Epithelial cell of prostate (primary cell): ENCODE measurements at regions not wholly inside any gene's neighbourhood (a gene's known extent, or its start where the extent isn't known, plus 50 kb on each side); places are given as distances from the start of the nearest gene placed in this dataset.

Source experiments
- DNase-seq: peaks from one replicate; pipeline ENCODE4 v3.0.0-alpha.2; 2011; ENCODE audit warnings: low read depth, low spot score
- H3K27ac ChIP-seq: fragments of 450-650 bp; 2 replicates; pipeline ENCODE4 v1.5.1; 2017; ENCODE audit warnings: mild to moderate bottlenecking

DNA sequence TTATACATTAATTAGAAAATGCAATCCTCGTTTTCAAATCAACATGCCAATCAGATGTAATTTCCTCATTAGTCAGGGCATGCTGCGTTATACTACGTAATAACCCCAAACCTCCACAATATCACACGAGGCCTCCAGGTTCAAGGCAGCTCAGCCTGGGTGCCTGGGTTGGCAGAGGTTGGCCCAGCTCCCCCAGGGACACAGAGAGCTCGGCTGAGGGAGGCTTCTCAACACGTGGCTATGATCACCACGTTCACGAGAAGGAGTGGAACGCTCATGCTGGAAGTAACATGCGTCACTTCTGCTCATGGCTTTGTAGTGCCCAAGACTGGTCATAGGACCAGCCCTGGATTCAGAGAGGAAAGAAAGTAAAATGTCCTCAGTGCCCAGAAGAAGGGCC, 144.9 kb upstream of the SOX1 start:
- H3K27ac ChIP-seq, result no peak overlapping the region
- DNase-seq, result no peak

DNA sequence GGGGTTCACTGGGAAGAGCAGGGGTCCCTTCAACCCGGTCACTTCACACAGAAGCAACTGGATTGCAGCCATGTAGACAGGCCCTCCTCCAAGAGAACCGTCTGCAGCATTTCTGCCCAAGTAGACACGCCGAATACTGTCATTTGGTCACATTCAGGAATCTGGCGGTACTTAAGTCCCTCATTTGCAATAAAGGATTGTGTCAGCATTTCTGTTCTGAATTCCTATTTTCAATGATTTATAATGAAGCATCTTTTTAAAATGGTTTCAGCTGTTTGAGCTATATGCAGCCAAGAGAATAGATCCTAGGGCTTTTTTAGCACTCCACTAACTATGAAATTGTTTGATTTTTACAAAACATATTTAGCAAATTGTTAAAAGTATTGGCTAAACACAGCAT, 143.5 kb upstream of the SOX1 start:
- no peak overlapping the region for H3K27ac ChIP-seq
- DNase-seq, result no peak

DNA sequence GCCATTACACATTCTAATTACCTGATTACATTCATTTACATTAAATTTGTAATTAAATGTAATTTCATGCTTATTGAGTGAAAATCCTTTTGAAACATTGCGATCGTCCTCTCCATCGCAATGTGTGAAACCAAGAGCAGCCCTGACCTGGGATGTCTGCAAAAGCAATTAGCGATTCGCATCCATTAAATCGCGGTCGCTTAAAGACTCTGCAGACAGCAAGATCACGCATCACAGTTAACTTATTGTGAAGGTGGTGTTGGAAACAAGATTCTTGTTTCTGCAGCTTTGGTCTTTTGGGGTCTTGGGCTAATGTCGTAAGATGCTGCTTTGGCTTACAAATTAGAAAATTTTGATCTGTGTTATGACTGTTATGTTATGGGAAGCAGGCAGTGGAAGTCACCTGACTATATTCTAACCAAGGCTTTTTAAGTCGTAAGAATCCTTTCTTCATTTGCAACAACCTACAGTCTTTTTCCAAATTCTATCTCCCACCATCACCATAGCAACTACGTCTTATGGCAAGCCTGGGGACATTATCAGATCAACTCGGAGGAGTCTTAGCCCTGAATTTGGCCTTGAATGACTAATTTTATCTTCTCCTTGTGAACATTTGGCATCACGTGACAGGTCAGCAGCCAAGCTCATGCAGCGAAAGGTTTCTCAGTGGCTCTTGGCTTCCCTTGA, 142.8 kb upstream of the SOX1 start:
- no peak overlapping the region for H3K27ac ChIP-seq
- DNase-seq, result no peak

DNA sequence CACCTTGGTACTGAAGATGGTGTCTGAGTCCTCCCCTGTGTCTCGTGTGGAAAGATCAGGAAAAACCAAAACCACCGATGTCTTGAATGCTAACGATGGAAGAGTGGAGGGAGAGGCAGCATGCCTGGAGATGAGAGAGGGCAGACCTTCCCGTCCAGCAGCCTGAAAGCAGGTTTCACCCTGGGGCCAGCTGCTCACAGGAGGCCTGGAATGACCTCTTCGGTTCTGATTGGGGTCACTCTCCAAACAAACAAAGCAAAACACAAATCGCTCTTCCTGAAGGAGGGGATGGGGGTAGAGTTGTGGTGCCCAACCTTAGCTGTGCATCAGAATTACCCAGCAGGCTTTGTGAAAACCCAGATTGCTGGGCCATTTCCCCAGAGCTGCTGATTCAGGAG, 142.3 kb upstream of the SOX1 start:
- H3K27ac ChIP-seq, result no peak overlapping the region
- DNase-seq, result no peak

DNA sequence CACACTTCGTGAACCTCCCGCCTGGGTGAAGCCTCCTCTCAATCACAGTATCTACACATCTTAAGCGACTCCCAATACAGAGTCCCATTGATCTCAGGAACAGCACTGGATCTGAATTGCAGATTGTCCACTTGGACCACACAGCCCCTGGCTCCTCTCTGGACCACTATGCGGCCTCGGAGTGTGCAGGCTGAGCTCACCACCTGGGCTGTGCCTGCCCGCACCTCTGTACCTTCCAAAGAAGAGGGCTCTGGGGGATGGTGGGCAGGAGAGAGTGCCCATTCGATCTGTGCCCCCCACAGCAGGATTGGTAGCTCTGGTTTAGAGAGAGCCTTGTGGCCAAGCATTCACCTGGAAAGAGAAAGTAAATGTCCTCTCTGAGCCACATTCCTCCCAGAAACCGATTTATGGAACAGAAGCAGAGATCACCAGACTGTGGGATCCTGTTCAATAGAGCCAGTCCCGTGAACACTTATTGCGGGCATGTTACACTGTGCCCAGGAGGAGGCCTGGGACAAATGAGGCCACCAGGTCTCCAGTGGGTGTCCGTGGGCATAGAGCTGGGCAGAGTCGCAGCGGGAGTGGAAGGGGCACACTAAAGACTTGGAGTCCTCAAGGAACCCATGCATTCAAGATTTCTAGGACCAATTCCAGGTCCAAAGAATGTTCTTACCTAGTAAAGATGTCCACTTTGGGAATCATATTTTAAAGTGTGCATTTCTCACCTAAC, 141.6 kb upstream of the SOX1 start:
- no peak overlapping the region for H3K27ac ChIP-seq
- DNase-seq, result no peak

DNA sequence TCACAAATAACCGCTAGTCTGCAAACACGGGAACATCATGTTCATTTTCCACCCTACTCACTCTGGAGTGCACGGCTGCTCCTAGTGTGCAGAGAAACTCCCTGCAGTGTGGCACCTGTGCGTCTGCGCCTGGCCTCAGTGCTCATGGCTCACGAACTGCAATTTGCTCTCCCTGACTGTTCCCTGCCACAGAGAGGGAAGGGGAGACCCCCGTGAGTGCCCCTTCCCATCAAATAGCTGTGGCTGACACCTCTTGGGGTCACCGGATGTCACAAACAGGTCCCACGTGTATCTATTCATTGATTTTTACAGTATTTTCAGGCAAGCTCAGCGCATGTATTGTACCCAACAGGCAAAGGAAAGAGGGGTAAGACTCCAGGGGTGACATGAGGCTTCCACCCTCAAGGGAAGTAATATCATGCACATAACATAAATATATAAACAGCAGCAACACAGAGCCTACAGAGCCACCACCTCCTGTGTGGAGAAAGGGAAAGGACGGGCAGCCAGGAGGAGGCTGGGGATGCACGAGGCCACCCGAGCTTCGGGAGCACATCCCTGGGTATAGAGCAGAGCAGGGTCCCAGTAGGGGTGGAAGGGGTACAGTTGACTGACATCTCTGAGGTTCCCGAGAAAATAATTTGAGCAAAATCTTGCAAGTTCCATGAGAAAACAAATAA, 140.3 kb upstream of the SOX1 start:
- H3K27ac ChIP-seq, result no peak overlapping the region
- DNase-seq, result no peak

DNA sequence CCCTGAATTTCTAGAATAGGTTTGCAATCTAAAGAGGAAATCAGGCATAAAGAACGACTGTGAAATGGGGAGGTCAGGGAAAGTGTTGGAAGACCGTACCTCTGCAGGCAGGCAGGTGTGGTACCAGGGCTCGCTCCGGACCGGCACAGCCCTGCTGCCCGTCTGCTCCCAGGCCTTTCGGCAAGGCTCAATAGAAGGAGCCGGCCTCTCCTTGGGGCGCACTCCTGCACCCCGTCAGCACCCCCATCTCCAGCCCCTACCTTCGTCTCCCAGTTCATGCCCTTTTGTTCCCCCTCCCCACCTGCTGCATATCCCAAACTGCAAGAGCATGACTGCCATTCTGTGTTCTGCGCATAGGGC, 139.8 kb upstream of the SOX1 start:
- DNase-seq, result no peak
- no peak overlapping the region for H3K27ac ChIP-seq

DNA sequence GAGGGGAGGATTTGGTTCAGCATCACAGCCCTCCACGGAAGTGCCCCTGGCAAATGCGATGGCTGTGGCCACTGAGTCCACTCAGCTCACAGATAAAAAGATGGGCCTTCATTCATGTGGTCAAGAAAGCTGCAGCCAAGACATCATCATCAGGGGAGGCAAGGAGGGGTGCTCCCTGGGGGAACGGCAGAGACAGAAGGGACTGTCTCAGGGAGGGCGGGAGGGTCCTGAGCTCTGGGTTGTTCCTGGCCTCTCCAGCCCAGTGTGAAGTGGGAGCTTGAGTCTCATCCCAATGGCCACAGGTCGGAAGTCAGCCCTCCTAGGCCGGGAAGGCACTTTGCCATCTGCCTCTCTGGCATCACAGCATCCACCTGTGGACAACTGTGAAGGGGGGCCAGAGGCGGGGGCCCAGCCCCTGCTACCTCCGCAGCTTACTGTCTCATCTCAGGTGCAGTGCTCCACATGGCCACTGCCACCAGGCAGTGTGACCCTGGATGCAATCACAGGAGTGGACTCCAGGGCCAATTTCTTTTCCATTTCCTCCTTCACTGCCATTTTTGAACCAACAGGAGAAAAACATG, 137.8 kb upstream of the SOX1 start:
- DNase-seq, result no peak
- H3K27ac ChIP-seq, result no peak overlapping the region

DNA sequence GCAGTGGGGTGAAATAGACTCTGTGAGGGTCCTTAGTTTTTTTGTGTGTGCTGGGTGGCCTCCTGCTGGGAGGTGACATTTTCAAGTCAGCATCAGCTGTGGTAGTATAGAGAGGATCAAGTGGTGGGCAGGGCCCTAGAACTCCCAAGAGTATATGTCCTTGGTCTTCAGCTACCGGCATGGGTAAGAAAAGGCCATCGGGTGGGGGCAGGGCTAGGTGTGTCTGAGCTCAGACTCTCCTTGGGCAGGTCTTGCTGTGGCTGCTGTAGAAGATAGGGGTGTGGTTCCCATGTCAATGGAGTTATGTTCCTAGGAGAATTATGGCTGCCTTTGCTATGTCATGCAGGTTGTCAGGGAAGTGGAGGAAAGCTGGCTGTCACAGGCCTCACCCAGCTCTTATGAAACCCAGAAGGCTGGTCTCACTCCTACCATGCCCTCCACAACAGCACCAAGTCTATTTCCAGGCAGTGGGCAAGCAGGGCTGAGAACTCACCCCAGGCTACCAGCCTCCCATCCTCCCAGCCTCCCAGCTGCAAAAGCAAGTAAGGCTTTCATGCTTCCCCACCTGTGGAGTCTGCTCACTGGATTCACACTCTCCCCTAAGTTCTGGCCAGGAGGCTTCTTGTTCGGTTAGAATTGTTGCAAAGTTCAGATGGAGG, 130.6 kb upstream of the SOX1 start:
- no peak for DNase-seq
- H3K27ac ChIP-seq, result no peak overlapping the region

DNA sequence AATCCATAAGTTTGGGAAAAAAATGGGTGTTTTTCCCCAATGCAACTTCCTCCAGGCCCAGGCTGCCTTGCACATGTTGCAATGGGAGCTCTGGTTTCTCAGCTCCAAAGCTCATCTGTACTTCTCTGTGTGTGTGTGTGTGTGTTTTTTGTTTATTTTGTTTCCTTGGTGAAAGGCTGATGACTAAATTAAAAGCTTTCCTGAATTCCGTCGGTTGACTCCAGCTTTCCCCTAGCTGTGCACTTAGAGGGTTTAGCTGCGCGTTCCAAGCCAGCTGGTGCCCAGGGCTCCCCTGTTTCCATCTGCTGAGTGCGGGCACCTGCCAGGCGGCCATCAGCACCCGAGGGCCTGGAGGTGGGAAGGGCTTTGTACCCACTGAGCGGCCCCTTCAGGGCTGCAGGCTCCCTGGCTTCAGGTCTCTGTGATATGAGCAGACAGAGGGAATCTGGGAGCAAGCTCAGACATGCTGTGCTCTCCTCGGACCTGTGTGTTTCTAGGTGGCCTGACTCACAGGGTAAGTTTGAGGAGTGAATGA, 129.1 kb upstream of the SOX1 start:
- H3K27ac ChIP-seq, result no peak overlapping the region
- peak; percentile 50 for DNase-seq

DNA sequence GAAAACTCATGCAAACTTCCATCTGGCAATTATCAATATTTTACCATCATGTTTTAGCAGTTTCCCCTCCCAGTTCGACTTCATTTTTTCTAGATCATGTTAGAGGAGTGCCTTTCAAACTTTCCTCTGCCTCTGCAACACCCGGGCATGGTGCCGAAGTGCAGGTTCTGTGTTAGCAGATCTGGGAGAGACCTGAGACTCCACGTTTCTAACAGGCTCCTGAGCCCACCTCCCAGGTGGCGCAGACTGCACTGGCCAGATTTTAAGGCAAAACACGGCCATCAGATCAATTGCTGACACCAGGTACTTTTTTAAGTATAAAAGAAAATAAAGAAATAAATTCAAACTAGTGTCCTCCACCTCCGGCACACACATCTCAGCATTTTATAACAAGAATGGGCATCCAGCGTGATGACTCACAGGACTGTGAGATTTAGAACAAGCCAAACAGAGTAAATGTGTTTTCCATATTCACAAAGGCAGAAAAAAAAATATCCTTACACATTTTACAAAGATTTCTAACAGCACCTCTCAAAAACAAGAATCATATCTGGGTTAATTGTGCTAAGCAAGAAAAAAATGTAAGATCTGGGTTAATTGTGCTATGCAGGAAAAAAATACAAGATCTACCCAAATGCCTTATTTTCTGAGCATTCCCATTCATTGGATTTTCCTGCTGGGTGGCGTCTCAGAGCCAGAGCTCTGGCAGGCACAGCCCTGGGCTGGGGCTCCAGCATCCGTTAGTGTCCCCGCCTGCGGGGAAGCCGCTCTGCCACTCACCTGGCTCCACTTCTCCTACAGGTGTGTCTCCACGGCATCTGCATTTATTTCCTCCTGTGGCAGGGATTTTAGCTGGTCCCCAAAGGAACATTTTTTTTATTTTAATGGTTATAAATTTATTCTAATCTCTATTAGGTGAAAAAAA, 127.9 kb upstream of the SOX1 start:
- H3K27ac ChIP-seq, result no peak overlapping the region
- DNase-seq, result no peak

DNA sequence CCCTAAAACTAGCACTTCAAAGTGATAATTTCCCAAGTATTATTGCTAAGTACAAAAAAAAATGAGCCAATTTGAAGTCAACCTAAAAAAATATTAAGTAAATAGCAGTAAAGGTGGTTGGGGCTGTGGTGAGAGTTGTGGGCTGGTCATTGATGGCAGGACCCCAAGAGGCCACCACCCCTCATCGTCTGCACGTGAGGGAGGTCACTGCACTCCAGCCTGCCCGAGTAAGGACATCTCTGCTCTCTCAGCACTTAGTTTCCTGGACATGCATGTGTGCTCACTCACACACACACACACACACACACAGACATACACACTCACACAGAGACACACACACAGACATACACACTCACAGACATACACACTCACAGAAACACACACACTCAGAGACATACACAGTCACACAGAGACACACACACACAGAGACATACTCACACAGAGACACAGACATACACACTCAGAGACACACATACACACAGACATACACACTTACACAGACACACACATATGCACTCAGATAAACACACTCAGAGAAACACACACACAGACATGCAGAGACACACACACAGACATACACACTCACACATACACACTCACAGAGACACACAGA, 127.2 kb upstream of the SOX1 start:
- no peak overlapping the region for H3K27ac ChIP-seq
- DNase-seq, result no peak

DNA sequence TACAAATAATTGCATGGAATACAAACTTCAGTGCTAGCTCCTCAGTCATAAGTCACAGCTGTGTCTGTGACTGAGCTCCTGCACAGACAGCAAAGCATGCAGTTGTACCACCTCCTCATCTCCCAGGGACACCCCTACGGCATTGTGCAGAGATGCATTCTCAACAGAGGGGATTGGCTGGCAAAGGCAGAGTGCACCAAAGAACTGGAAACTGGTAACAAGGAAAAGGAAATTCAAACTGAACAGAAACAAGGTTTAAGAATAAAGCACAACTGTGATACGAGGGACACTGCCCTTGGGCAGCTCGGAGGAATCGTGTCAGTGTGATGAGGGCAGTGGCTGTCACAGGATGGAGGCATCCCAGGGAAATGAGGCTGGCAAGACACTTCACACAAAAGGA, 126.1 kb upstream of the SOX1 start:
- H3K27ac ChIP-seq, result no peak overlapping the region
- no peak for DNase-seq

DNA sequence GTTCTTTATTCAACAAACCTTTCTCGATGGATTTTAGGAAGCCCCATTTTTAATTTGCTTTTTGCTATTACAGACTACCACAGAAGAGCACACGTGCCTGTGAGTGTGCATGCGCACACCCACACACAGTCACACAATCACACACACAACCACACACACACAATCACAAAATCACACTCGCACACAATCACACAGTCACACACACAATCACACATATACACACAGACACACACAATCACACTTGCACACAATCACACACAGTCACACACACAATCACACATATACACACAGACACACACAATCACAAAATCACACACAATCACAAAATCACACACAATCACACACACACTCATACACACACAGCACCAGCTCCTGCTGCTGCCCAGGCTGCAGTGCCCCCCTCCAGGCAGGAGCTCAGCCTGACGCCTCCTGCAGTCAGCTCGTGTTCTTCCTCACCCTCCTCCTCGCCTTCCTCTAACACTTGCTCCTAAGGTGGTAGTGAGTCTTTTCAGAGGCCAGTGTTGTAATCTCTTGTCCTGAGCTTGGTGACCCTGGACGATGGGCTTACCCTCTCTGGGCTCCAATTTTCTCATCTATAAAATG, 125.0 kb upstream of the SOX1 start:
- no peak for DNase-seq

DNA sequence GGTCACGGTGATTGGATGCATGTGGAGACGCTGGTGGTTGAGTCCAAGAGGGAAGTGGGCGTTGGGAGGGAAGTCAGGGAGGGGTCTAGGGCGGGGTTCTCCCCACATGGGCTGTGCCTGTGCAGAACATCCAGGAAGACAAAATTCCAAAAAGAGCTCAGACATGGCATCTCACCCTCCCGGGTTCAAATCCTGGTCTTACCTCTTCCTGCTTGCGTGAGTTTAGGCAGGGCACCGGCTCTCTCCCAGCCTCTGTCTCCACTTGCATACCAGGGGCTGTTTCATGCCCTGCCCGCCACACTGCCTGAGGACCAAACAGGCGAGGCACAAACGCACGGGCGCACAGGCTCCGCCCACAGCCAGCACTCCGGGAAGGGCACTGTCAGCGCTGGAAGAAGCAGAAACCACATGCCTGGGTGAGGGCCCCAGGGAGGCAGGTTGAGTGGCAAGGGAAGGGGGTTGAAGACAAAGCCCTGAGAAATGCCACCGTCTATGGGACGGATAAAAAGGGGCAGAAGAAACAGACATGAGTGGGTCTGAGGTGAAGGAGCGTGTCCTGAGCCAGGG, 123.6 kb upstream of the SOX1 start:
- no peak overlapping the region for H3K27ac ChIP-seq
- DNase-seq, result no peak

More for the DNA sequence above, 125.0 kb upstream of the SOX1 start:
- H3K27ac ChIP-seq, result no peak overlapping the region

DNA sequence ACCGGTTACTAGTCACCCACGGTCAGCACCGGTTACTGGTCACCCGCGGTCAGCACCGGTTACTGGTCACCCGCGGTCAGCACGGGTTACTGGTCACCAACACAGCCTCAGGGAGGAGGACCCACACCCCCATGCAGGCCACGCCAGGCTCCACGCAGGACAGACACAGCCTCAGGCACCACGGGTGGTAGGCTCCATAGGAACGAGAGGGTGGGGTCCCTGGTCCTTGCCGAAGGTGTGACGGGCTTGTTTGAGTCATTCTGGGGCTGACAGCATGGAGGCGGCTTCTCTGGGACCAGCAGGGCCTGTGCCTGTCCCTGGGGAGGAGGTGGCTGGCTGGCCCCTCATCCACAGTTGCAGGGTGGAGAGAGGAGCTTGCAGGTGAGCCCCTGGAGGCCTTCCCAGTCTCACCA, 122.8 kb upstream of the SOX1 start:
- H3K27ac ChIP-seq, result no peak overlapping the region
- no peak for DNase-seq

DNA sequence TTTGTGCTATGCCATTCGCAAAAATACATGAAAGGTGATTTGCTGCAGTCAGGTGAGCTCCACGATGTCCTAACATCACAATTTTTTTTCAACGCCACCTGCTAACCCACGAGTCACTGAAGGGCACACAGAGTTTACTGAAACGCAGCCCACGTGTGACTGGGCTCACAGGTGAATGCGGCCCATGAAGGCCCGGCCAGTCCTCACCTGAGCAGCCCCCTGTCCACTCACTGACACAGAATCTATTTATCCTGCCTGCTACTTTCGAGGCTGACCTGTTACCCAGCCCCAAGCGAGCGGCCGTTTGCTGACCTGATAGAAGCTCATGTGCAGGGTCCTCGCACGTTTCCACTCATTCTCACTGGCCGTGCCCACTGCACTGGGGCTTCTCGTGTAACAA, 121.9 kb upstream of the SOX1 start:
- H3K27ac ChIP-seq, result no peak overlapping the region
- DNase-seq, result no peak

DNA sequence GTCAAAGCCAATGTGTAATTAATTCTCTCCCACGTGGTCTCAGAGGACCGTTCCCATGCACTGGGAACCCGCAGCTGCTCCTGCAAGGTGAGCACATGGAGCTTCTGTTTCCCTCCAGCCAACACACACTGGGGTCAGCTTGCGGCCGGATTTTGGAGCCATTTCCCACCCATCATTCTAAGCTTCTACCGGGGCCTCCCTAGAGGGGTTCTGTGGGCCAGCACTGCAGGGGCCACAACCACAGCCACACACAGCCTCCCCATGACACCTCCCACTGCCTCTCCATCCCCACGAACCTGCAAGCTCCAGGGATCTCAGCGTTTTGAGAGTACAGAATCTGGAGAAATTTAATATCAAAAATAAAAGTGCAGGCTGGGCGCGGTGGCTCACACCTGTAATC, 120.7 kb upstream of the SOX1 start:
- no peak for DNase-seq
- H3K27ac ChIP-seq, result no peak overlapping the region
